DOHH2 (cell line): ENCODE measurements at regions not wholly inside any gene's neighbourhood (a gene's known extent, or its start where the extent isn't known, plus 50 kb on each side); places are given as distances from the start of the nearest gene placed in this dataset.
"Not testable (repeated sequence)": the region's sequence is repeated elsewhere in the genome, so short reads cannot be mapped to it uniquely, and the experiment has no call there.

Experiments
- H3F3A ChIP-seq: fragments of 200-600 bp; sonication (generic), shearing (Covaris generic); 2 replicates; pipeline ENCODE4 v1.6.0; 2016; ENCODE audit warnings: antibody characterized with exemption, mild to moderate bottlenecking; ENCODE audit not compliant: control insufficient read depth, insufficient read depth
- H3K27ac ChIP-seq: fragments of 200-600 bp; sonication (generic); 2 replicates; pipeline ENCODE4 v1.5.1; 2014; ENCODE audit warnings: low read depth, mild to moderate bottlenecking, low read length, moderate library complexity
- H3K27me3 ChIP-seq: fragments of 200-600 bp; sonication (generic); 2 replicates; pipeline ENCODE4 v1.6.1; 2014; ENCODE audit warnings: mild to moderate bottlenecking, low read length, mixed read lengths; ENCODE audit not compliant: control insufficient read depth
- H3K36me3 ChIP-seq: fragments of 200-600 bp; sonication (generic); 2 replicates; pipeline ENCODE4 v1.6.1; 2014; ENCODE audit warnings: mild to moderate bottlenecking, low read length, moderate library complexity, mixed read lengths; ENCODE audit not compliant: control insufficient read depth
- H3K4me1 ChIP-seq: fragments of 200-600 bp; sonication (generic); 2 replicates; pipeline ENCODE4 v1.6.1; 2014; ENCODE audit warnings: mild to moderate bottlenecking, low read length, mixed read lengths; ENCODE audit not compliant: control insufficient read depth
- H3K4me2 ChIP-seq: fragments of 200-600 bp; sonication (generic); 2 replicates; pipeline ENCODE4 v1.6.0; 2014; ENCODE audit warnings: mild to moderate bottlenecking, low read length, moderate library complexity
- H3K4me3 ChIP-seq: fragments of 200-600 bp; sonication (generic); 2 replicates; pipeline ENCODE4 v1.5.1; 2014; ENCODE audit warnings: mild to moderate bottlenecking, low read length, mixed read lengths
- H3K79me2 ChIP-seq: fragments of 200-600 bp; sonication (generic); 2 replicates; pipeline ENCODE4 v1.6.1; 2014; ENCODE audit warnings: mild to moderate bottlenecking, low read length, mixed read lengths; ENCODE audit not compliant: control insufficient read depth
- H3K9me2 ChIP-seq: fragments of 200-600 bp; sonication (generic); replicated peaks from 2 replicates; pipeline ENCODE4 v1.6.1; 2014; ENCODE audit warnings: mild to moderate bottlenecking, low read length, mixed read lengths; ENCODE audit not compliant: control insufficient read depth
- H3K9me3 ChIP-seq: fragments of 200-600 bp; sonication (generic); 2 replicates; pipeline ENCODE4 v1.6.1; 2014; ENCODE audit warnings: antibody characterized with exemption, low read length, mixed read lengths; ENCODE audit not compliant: control insufficient read depth, insufficient read depth
- H4K20me1 ChIP-seq: fragments of 200-600 bp; sonication (generic); 2 replicates; pipeline ENCODE4 v1.6.0; 2014; ENCODE audit warnings: low read depth, mild to moderate bottlenecking, antibody characterized with exemption, low read length, moderate library complexity; ENCODE audit not compliant: control insufficient read depth, insufficient read depth
- CTCF ChIP-seq: fragments of 200-600 bp; sonication (generic); IDR thresholded peaks from one replicate; pipeline ENCODE4 v1.5.1; 2014; ENCODE audit warnings: antibody characterized with exemption, mild to moderate bottlenecking, low read depth, low read length; ENCODE audit not compliant: poor library complexity, severe bottlenecking
- EZH2phosphoT487 ChIP-seq: fragments of 200-600 bp; sonication (generic); IDR thresholded peaks from 2 replicates; pipeline ENCODE4 v1.6.1; 2017; ENCODE audit warnings: borderline replicate concordance, mild to moderate bottlenecking, antibody characterized with exemption, low read length, moderate library complexity, mixed read lengths

DNA sequence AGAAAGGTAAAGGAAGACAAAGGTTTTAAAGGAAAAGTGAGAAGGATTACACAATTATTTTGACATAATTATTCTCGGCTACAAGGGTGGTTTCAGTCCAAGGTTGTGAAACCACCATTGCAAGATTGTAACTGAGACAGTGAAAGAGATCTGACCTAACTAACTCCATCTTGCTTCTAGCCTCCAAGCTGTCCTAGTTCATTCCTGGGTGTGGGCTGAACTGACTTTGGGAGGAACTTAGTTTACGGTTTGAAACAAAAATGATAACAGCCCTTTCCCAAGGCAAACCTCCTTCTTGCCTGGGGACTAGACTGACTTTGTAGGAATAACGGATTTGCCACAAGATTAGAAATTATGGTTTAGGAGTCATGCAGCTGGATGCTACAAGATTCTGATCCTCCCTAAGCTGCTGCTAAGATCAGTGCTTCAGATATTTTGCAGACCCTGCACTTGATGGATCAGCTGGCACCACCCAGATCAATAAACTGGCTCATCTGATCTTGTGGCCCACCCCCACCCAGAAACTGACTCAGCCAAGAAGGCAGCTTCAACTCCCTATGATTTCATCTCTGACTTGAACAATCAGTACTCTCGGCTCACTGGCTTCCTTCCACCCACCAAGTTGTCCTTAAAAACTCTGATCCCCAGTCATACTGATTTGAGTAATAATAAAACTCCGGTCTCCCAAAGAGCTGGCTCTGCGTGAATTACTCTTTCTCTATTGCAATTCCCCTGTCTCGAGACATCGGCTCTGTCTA lies 57.7 kb upstream of the AADACL2 start:
- Histone ChIP-seq H4K20me1 (no peaks in the 10 kb centered on the region), H3K9me2 (no peaks in the 10 kb centered on the region), H3K79me2 (no peaks in the 10 kb centered on the region), H3F3A (no peaks in the 10 kb centered on the region), H3K27ac (no peak overlapping the region), H3K4me1 (no peaks in the 10 kb centered on the region), H3K4me2 (no peak overlapping the region), H3K9me3 (no peaks in the 10 kb centered on the region), H3K36me3 (no peaks in the 10 kb centered on the region), H3K27me3 (no peaks in the 10 kb centered on the region), H3K4me3 (no peak overlapping the region)
- TF ChIP-seq CTCF, result no peak
- no peak for TF ChIP-seq EZH2phosphoT487

- Histone ChIP-seq H3K9me3 (no peaks in the 10 kb centered on the region), H3K4me1 (no peaks in the 10 kb centered on the region), H3K4me3 (no peak overlapping the region), H3K27me3 (no peaks in the 10 kb centered on the region), H3K9me2 (no peaks in the 10 kb centered on the region), H3K79me2 (no peaks in the 10 kb centered on the region), H4K20me1 (no peaks in the 10 kb centered on the region), H3F3A (no peaks in the 10 kb centered on the region), H3K36me3 (no peaks in the 10 kb centered on the region), H3K27ac (no peak overlapping the region), H3K4me2 (no peak overlapping the region)
- TF ChIP-seq CTCF, result no peak
- no peak for TF ChIP-seq EZH2phosphoT487
Measured at GRCh38 chr3:151673974-151674373, 59.8 kb upstream of the AADACL2 start.

DNA sequence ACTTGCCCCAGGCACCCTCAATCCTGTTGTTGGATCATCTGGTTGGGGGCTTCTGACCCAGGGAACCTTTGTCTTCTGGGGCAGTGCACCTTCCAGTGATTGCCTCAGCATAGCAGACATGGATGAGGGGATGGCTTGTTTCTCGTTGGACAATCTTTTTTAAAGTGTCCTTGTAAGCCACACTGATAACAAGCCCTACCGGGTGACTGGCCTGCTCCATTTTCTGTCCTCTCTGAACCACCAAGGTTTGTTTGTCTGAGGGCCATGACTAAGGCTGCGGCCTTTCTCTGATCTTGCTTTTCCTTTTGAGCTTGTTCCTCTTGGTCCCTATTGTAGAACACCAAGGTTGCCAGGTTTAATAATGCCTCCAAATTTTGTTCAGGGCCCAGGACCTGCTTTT lies 66.0 kb upstream of the AADACL2 start:
- H3K9me3 ChIP-seq, H4K20me1 ChIP-seq, H3K4me3 ChIP-seq, H3K27me3 ChIP-seq, H3K27ac ChIP-seq, H3K9me2 ChIP-seq, H3K79me2 ChIP-seq, H3K4me1 ChIP-seq, H3K4me2 ChIP-seq, H3K36me3 ChIP-seq, H3F3A ChIP-seq: not testable (repeated sequence)

- no peaks in the 10 kb centered on the region for H3K9me2 ChIP-seq
- no peaks in the 10 kb centered on the region for H3K79me2 ChIP-seq
- H3F3A ChIP-seq, result no peaks in the 10 kb centered on the region
- H3K4me2 ChIP-seq, result no peak overlapping the region
- H3K4me1 ChIP-seq, result no peaks in the 10 kb centered on the region
- no peak overlapping the region for H3K4me3 ChIP-seq
- no peaks in the 10 kb centered on the region for H3K36me3 ChIP-seq
- H3K27ac ChIP-seq, result no peak overlapping the region
- H3K9me3 ChIP-seq, result no peaks in the 10 kb centered on the region
- TF ChIP-seq CTCF (no peak), EZH2phosphoT487 (no peak)
- no peaks in the 10 kb centered on the region for H4K20me1 ChIP-seq
- peaks cover 9% of the 10 kb centered on the region; the same call in 1 of the 2 replicates for H3K27me3 ChIP-seq
Measured at GRCh38 chr3:151660885-151661284, 72.8 kb upstream of the AADACL2 start.
